Vagina (tissue), 2 donors: ENCODE measurements at regions not wholly inside any gene's neighbourhood (a gene's known extent, or its start where the extent isn't known, plus 50 kb on each side); places are given as distances from the start of the nearest gene placed in this dataset.

Source experiments
- CTCF ChIP-seq, 3 experiments: fragments of 450-650 bp in 2 of 3; fragments of 200-600 bp in 1 of 3; sonication (generic) in 1 of 3; IDR thresholded peaks; one replicate each; pipeline ENCODE4 v1.5.1; 2017 to 2019; ENCODE audit warnings: antibody characterized with exemption in 3 of 3, mild to moderate bottlenecking in 2 of 3, moderate library complexity in 2 of 3
- POLR2A ChIP-seq, 2 donors: fragments of 450-650 bp; IDR thresholded peaks; one replicate each; pipeline ENCODE4 v1.6.1; 2017; ENCODE audit warnings: antibody characterized with exemption in 2 of 2, mild to moderate bottlenecking in 2 of 2, moderate library complexity in 2 of 2

- TF ChIP-seq CTCF (IDR thresholded peaks at IDR 0.05), result no peak
- TF ChIP-seq POLR2A (IDR thresholded peaks at IDR 0.05), result no peak
Measured at GRCh38 chr11:34794696-34795095, 121.5 kb downstream of the APIP start.
